ENCODE measurements at regions not wholly inside any gene's neighbourhood (a gene's known extent, or its start where the extent isn't known, plus 50 kb on each side); places are given as distances from the start of the nearest gene placed in this dataset.

DNA sequence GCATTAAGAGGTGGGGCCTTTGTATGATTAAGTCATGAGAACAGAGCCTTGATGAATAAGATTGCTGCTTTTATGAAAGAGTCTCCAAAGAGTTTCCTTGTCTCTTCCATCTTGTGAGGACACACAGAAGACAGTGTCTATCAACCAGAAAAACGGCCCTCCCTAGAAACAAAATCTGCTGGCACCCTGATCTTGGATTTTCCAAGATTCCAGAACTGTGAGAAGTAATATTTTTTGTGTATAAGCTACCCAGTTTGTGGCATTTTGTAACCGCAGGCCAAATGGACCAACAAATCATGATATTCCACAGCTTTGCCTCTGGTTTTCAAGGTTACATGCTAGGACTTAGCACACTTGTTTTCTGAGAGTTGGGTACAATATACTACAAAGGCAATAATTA is 687.8 kb downstream of the TDRD15 start:
- H3K9me3 ChIP-seq = no peaks in the 10 kb centered on the region
- no peaks in the 10 kb centered on the region for H3K36me3 ChIP-seq
- TF ChIP-seq, protein P1, sequence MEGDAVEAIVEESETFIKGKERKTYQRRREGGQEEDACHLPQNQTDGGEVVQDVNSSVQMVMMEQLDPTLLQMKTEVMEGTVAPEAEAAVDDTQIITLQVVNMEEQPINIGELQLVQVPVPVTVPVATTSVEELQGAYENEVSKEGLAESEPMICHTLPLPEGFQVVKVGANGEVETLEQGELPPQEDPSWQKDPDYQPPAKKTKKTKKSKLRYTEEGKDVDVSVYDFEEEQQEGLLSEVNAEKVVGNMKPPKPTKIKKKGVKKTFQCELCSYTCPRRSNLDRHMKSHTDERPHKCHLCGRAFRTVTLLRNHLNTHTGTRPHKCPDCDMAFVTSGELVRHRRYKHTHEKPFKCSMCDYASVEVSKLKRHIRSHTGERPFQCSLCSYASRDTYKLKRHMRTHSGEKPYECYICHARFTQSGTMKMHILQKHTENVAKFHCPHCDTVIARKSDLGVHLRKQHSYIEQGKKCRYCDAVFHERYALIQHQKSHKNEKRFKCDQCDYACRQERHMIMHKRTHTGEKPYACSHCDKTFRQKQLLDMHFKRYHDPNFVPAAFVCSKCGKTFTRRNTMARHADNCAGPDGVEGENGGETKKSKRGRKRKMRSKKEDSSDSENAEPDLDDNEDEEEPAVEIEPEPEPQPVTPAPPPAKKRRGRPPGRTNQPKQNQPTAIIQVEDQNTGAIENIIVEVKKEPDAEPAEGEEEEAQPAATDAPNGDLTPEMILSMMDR (IDR thresholded peaks at IDR 0.05) = no peak
- TF ChIP-seq POLR2A (IDR thresholded peaks at IDR 0.05) = no peak
- no peak for TF ChIP-seq POLR2AphosphoS5 (IDR thresholded peaks at IDR 0.05)
- WGBS = 69% methylated on average over 2 of the region's 2 CpGs
- H3K27me3 ChIP-seq (replicated peaks; ENCODE audit: insufficient read depth) = no peaks in the 10 kb centered on the region
- no peak overlapping the region for H3K27ac ChIP-seq
- no peaks in the 10 kb centered on the region for H3K4me1 ChIP-seq (replicated peaks)
- DNase-seq (ENCODE audit: low spot score) = no peak
- intact Hi-C loops (cut with DNase I) = no loop called here
- no peak overlapping the region for H3K4me3 ChIP-seq

DNA sequence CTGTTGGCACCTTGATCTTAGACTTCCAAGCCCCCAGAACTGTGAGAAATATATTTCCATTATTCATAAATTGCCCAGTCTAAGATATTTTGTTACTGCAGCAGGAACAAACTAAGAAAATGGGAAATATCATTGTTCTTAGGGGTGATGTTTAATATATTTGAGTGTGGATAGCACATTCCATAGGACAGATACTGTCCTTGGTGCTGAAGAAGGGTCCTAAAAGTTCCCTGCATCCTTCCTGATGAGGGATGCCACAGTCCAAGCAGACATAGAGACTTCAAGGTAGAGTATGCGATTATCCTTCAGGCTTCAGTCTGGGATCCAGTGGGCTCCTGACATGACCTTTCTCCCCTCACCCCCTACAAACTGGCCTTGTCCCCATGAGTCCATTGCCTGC is 689.0 kb downstream of the TDRD15 start:
- WGBS = 88% methylated on average over 1 of the region's 1 CpG
- DNase-seq (ENCODE audit: low spot score) = no peak
- intact Hi-C loops (cut with DNase I) = no loop called here
- no peak overlapping the region for H3K4me3 ChIP-seq
- no peaks in the 10 kb centered on the region for H3K4me1 ChIP-seq (replicated peaks)
- TF ChIP-seq POLR2A (IDR thresholded peaks at IDR 0.05) (no peak), POLR2AphosphoS5 (IDR thresholded peaks at IDR 0.05) (no peak)
- TF ChIP-seq, protein P1 (IDR thresholded peaks at IDR 0.05) = no peak
- H3K36me3 ChIP-seq = no peaks in the 10 kb centered on the region
- no peaks in the 10 kb centered on the region for H3K27me3 ChIP-seq (replicated peaks; ENCODE audit: insufficient read depth)
- H3K9me3 ChIP-seq = no peaks in the 10 kb centered on the region
- H3K27ac ChIP-seq = no peak overlapping the region

GRCh38 chr2:21814588-21815149 is 690.9 kb downstream of the TDRD15 start:
- H3K4me1 ChIP-seq (replicated peaks) = no peaks in the 10 kb centered on the region
- no peak for DNase-seq (ENCODE audit: low spot score)
- TF ChIP-seq POLR2A (IDR thresholded peaks at IDR 0.05) = no peak
- H3K27me3 ChIP-seq (replicated peaks; ENCODE audit: insufficient read depth) = no peaks in the 10 kb centered on the region
- H3K4me3 ChIP-seq = no peak overlapping the region
- H3K9me3 ChIP-seq = no peaks in the 10 kb centered on the region
- WGBS = 85% methylated on average over 4 of the region's 4 CpGs
- no peaks in the 10 kb centered on the region for H3K36me3 ChIP-seq
- intact Hi-C loops (cut with DNase I) = no loop called here
- H3K27ac ChIP-seq = no peak overlapping the region

DNA sequence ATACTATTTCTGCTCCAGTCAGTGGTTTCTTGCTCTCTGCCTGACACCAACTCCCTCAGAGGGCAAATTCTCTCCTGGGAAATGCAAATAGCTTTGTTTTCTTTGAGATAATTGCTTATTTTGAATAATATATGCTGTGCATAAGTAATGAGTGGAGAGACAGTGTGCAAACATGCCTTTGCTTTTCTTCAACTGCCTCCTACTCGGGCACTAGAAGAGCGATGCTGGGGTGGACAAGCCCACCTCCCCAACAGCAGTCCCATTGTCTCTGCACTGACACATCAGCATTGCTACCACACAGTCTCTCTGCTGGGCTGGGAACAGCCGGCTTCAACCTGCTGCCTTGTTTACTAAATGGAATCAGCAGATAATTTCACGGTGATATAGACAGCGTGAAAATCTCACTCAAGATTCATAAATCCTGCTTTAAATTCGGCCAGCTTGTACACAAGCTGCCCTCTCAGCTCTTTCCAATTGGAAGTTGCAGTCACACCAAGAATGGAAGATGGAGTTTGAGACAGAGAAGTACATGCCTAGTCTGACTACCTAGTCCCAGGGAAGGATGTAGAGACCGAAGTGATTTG is 694.5 kb downstream of the TDRD15 start:
- Histone ChIP-seq H3K9me3 (no peaks in the 10 kb centered on the region), H3K27me3 (replicated peaks; ENCODE audit: insufficient read depth) (no peaks in the 10 kb centered on the region), H3K4me3 (no peak overlapping the region), H3K36me3 (no peaks in the 10 kb centered on the region), H3K4me1 (replicated peaks) (no peaks in the 10 kb centered on the region), H3K27ac (no peak overlapping the region)
- TF ChIP-seq POLR2AphosphoS5 (IDR thresholded peaks at IDR 0.05) (no peak), POLR2A (IDR thresholded peaks at IDR 0.05) (no peak)
- TF ChIP-seq, protein P1 (IDR thresholded peaks at IDR 0.05) = no peak
- WGBS = 74% methylated on average over 7 of the region's 7 CpGs
- DNase-seq (ENCODE audit: low spot score) = no peak
- intact Hi-C loops (cut with DNase I) = no loop called here

- intact Hi-C loops (cut with DNase I) = no loop called here
- no peaks in the 10 kb centered on the region for H3K4me1 ChIP-seq (replicated peaks)
- no peak overlapping the region for H3K27ac ChIP-seq
- TF ChIP-seq, protein P1 (IDR thresholded peaks at IDR 0.05) = no peak
- no peak for TF ChIP-seq POLR2A (IDR thresholded peaks at IDR 0.05)
- no peak for TF ChIP-seq POLR2AphosphoS5 (IDR thresholded peaks at IDR 0.05)
- no peaks in the 10 kb centered on the region for H3K36me3 ChIP-seq
- 95% methylated on average over 2 of the region's 2 CpGs for WGBS
- no peak for DNase-seq (ENCODE audit: low spot score)
- H3K9me3 ChIP-seq = no peaks in the 10 kb centered on the region
- no peak overlapping the region for H3K4me3 ChIP-seq
- no peaks in the 10 kb centered on the region for H3K27me3 ChIP-seq (replicated peaks; ENCODE audit: insufficient read depth)
Measured at GRCh38 chr2:21819454-21819853, 695.7 kb downstream of the TDRD15 start.
